Chondrocyte (in vitro differentiated cells): ENCODE measurements at regions not wholly inside any gene's neighbourhood (a gene's known extent, or its start where the extent isn't known, plus 50 kb on each side); places are given as distances from the start of the nearest gene placed in this dataset.
"Not testable (repeated sequence)": the region's sequence is repeated elsewhere in the genome, so short reads cannot be mapped to it uniquely, and the experiment has no call there.

ENCODE experiments used
- DNase-seq: peaks from one replicate; pipeline ENCODE4 v3.0.0; 2021; ENCODE audit warnings: mixed read lengths, low spot score
- H3K27ac Mint-ChIP-seq: one replicate; pipeline ENCODE4 v1.8.0; 2021; ENCODE audit warnings: mild to moderate bottlenecking, moderate library complexity, mixed read lengths; ENCODE audit not compliant: unreplicated experiment
- H3K27me3 Mint-ChIP-seq: 2 replicates; pipeline ENCODE4 v1.8.0; 2021; ENCODE audit warnings: low read depth, mixed read lengths
- H3K36me3 Mint-ChIP-seq: 2 replicates; pipeline ENCODE4 v1.8.0; 2021; ENCODE audit warnings: low read depth, mixed read lengths
- H3K4me1 Mint-ChIP-seq: 2 replicates; pipeline ENCODE4 v1.8.0; 2021; ENCODE audit warnings: low read depth, mild to moderate bottlenecking, mixed read lengths
- H3K4me3 Mint-ChIP-seq: one replicate; pipeline ENCODE4 v1.8.0; 2021; ENCODE audit warnings: mild to moderate bottlenecking, moderate library complexity, mixed read lengths; ENCODE audit not compliant: unreplicated experiment
- H3K9me3 Mint-ChIP-seq: 2 replicates; pipeline ENCODE4 v1.8.0; 2021; ENCODE audit warnings: low read depth, mixed read lengths
- TF ChIP-seq, protein P1 (sequence below): fragments of 200-600 bp; sonication (generic); IDR thresholded peaks from 2 replicates; pipeline ENCODE4 v1.5.0; 2021; ENCODE audit warnings: antibody characterized with exemption, mild to moderate bottlenecking, moderate library complexity

GRCh38 chr4:19158107-19158809, 1093.4 kb upstream of the SLIT2 start:
- Mint-ChIP-seq H3K36me3 (no peaks in the 10 kb centered on the region), H3K9me3 (peaks cover 25% of the 10 kb centered on the region), H3K27ac (no peak overlapping the region), H3K27me3 (no peaks in the 10 kb centered on the region), H3K4me1 (no peaks in the 10 kb centered on the region), H3K4me3 (no peak overlapping the region)
- no peak for DNase-seq
- TF ChIP-seq, protein P1, sequence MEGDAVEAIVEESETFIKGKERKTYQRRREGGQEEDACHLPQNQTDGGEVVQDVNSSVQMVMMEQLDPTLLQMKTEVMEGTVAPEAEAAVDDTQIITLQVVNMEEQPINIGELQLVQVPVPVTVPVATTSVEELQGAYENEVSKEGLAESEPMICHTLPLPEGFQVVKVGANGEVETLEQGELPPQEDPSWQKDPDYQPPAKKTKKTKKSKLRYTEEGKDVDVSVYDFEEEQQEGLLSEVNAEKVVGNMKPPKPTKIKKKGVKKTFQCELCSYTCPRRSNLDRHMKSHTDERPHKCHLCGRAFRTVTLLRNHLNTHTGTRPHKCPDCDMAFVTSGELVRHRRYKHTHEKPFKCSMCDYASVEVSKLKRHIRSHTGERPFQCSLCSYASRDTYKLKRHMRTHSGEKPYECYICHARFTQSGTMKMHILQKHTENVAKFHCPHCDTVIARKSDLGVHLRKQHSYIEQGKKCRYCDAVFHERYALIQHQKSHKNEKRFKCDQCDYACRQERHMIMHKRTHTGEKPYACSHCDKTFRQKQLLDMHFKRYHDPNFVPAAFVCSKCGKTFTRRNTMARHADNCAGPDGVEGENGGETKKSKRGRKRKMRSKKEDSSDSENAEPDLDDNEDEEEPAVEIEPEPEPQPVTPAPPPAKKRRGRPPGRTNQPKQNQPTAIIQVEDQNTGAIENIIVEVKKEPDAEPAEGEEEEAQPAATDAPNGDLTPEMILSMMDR, result no peak

DNA sequence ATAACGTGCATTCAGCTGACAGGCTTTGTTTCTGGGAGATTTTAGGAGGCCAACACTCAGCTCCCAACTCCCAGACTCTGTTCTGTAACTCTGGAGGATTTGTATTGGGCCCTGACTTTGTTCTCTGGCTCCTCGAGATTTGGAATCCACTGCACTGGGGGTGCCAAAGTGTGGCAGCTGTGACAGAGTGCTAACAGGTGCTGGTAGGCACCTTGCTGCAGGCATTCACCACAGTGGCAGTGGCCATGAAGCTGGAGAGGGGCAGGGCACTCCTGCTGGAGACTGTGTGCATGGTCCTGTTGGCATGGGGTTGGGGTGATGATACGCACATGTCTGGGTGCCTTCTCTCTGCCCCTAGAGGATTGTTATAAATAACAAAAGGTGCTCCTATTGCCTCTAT, 1094.9 kb upstream of the SLIT2 start:
- no peaks in the 10 kb centered on the region for H3K4me1 Mint-ChIP-seq
- peaks cover 32% of the 10 kb centered on the region for H3K9me3 Mint-ChIP-seq
- no peak overlapping the region for H3K4me3 Mint-ChIP-seq
- no peak for DNase-seq
- H3K27me3 Mint-ChIP-seq, result no peaks in the 10 kb centered on the region
- TF ChIP-seq, protein P1, result no peak
- H3K36me3 Mint-ChIP-seq, result no peaks in the 10 kb centered on the region
- H3K27ac Mint-ChIP-seq, result no peak overlapping the region

GRCh38 chr4:19155568-19155967, 1096.1 kb upstream of the SLIT2 start:
- no peaks in the 10 kb centered on the region for H3K4me1 Mint-ChIP-seq
- H3K9me3 Mint-ChIP-seq, result peaks cover 32% of the 10 kb centered on the region
- no peaks in the 10 kb centered on the region for H3K27me3 Mint-ChIP-seq
- H3K27ac Mint-ChIP-seq, result no peak overlapping the region
- DNase-seq, result no peak
- no peaks in the 10 kb centered on the region for H3K36me3 Mint-ChIP-seq
- TF ChIP-seq, protein P1, result no peak
- H3K4me3 Mint-ChIP-seq, result no peak overlapping the region

GRCh38 chr4:19154267-19154666, 1097.4 kb upstream of the SLIT2 start:
- H3K4me1 Mint-ChIP-seq, H3K27ac Mint-ChIP-seq, DNase-seq, H3K36me3 Mint-ChIP-seq, H3K4me3 Mint-ChIP-seq, H3K27me3 Mint-ChIP-seq: not testable (repeated sequence)
- H3K9me3 Mint-ChIP-seq, result peaks cover 32% of the 10 kb centered on the region

DNA sequence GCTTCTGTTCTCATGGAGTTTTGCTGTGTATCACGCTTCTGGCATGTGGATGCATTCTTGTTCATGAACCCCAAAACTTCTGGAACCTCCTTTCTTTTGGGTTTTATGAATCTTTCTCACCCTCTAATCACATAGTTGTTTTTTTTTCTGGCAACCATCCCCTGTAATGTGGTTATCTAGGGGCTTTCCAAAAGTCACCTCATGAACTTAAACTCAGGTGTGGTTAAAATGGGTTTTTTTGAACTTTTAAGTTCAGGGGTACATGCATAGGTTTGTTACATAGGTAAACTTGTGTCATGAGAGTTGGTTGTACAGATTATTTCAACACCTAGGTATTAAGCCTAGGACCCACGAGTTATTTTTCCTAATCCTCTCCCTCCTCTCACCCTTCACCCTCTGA, 1099.4 kb upstream of the SLIT2 start:
- Mint-ChIP-seq H3K9me3 (peaks cover 30% of the 10 kb centered on the region), H3K27ac (no peak overlapping the region), H3K4me1 (no peaks in the 10 kb centered on the region), H3K36me3 (no peaks in the 10 kb centered on the region), H3K27me3 (no peaks in the 10 kb centered on the region), H3K4me3 (no peak overlapping the region)
- no peak for DNase-seq
- TF ChIP-seq, protein P1, result no peak

GRCh38 chr4:19151684-19152083, 1100.0 kb upstream of the SLIT2 start:
- Mint-ChIP-seq H3K9me3 (peaks cover 30% of the 10 kb centered on the region), H3K36me3 (no peaks in the 10 kb centered on the region), H3K4me1 (no peaks in the 10 kb centered on the region), H3K27me3 (no peaks in the 10 kb centered on the region), H3K27ac (no peak overlapping the region), H3K4me3 (no peak overlapping the region)
- TF ChIP-seq, protein P1, result no peak
- DNase-seq, result no peak
